HG02981 (cell line): ENCODE measurements at regions not wholly inside any gene's neighbourhood (a gene's known extent, or its start where the extent isn't known, plus 50 kb on each side); places are given as distances from the start of the nearest gene placed in this dataset.

ENCODE experiments used
- ATAC-seq: cut with Tn5 transposase; IDR thresholded peaks from one replicate; pipeline ENCODE4 v1.9.1; 2021; ENCODE audit warnings: mild to moderate bottlenecking, moderate library complexity; ENCODE audit not compliant: unreplicated experiment

DNA sequence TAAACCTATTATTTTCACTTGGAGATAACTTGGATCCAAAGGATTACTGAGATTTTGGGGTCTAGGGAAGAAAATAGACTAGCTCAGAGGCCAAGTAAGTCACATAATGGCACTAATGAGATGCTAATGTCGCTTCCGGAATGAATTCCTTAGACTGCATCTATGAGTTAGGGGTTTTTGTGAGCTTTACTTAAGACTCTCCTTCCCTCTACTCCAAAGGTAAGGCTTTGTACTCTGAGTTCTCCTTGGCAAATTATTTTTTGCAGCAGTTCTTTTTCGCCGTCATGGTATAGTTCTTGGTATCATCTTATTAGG lies 143.9 kb upstream of the KLF14 start:
- ATAC-seq: no peak

DNA sequence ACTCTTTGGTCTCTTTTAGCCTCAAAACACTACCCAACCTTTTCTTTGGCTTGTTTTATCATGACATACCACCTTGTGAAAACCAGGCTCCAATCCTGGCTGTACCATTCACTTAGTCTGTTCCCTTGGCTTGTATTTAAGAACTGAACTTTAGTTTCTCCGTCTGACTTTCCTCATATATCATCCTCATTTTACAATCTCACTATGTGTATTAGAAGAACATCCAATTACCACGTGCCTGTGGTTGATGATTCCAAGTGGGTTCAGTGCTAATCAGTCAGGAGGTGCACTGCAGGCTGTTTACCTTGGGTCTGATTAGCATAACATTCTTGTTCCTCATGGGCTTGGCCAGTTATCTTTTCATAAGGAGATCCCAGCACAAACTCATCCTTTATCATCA lies 144.8 kb upstream of the KLF14 start:
- ATAC-seq: no peak

DNA sequence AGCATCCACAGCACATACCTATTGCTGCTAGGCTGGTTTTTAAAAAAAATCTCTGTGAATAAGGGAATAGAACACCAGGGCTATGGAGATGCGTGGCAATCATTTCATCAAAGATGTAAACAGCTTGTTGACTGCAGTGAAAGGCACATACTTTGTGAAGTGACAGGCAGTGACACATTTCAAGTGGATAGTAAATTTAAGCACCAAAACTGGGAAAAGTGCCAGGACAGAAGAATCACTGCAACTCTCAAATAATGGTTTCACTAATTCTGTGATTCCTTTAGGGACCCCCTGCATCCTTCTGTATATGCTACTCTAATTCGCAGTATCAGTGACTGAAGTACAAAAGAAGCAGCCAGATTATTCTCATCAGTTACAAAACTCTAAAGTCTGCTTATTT lies 145.2 kb upstream of the KLF14 start:
- no peak for ATAC-seq

GRCh38 chr7:130880668-130881067 lies 146.7 kb upstream of the KLF14 start:
- ATAC-seq: no peak

GRCh38 chr7:130881091-130881798 lies 147.2 kb upstream of the KLF14 start:
- no peak for ATAC-seq

- no peak for ATAC-seq
These were observed 147.8 kb upstream of the KLF14 start for GRCh38 chr7:130881799-130882141.

DNA sequence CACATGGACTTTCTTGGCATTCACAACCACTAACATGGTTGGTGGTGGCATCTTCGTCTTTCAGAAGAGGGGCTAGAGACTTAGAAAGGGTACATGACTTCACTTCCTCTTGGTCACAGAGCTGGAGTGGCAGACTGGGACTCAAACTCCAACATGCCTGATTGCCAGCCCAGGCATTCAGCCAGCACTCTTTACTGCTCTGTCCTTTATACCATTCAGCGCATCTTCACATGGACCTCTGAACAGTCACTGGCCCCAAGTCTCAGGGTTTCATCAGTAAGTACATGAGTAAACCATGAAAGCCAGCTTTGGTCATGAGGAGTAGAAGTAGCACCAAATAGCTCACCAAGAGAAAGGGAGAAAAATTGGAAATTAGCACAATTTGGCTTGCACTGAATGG lies 148.4 kb upstream of the KLF14 start:
- no peak for ATAC-seq

- no peak for ATAC-seq
These were observed 149.9 kb upstream of the KLF14 start for GRCh38 chr7:130883928-130884327.

DNA sequence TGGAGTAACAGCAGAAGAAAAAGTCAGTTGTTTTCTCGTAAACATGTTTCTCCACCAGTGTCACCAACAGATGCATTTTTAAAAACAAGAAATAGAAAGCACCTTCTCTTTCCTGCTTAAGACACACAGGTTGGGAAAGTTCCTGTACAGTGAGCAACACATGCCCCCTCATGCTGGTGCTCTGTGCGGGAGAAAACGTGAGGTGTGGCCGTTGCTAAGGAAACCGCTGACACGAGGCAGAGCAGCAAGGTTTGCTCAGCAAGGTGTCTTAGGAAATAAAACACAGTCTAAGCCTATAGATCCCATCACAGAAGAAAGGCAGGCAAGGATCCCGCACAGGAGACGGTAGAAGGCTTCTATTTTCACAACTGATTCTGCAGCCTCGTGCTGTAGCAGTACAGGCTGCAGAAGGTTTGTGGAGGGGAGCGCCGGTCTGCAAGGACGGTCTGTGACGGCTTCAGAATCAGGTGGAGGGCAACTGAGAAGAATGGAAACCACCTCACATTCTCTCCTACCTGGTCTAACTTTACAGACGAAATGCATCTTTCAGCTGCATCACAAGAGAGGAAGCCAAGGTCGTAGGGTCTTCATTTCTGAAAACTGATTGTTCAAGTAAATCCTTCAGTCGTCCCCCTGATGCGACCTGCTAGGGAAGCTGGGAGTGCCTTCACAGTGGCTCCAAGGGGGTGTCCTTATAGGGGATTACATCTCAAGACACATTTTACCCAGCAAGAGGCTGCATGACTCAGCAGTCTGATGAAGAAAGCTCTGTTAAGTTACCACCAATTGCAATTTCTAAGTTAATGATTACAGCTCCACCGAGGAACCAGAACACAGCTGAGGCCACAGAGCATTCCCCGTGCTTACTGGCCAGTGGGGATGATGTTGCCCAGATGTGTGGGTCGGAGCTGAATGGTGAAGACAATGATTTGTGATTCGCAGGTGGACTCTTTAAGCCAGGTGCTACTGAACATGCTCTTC lies 150.7 kb upstream of the KLF14 start:
- ATAC-seq: no peak

- ATAC-seq: no peak
These were observed 152.6 kb upstream of the KLF14 start for GRCh38 chr7:130886438-130887135.

DNA sequence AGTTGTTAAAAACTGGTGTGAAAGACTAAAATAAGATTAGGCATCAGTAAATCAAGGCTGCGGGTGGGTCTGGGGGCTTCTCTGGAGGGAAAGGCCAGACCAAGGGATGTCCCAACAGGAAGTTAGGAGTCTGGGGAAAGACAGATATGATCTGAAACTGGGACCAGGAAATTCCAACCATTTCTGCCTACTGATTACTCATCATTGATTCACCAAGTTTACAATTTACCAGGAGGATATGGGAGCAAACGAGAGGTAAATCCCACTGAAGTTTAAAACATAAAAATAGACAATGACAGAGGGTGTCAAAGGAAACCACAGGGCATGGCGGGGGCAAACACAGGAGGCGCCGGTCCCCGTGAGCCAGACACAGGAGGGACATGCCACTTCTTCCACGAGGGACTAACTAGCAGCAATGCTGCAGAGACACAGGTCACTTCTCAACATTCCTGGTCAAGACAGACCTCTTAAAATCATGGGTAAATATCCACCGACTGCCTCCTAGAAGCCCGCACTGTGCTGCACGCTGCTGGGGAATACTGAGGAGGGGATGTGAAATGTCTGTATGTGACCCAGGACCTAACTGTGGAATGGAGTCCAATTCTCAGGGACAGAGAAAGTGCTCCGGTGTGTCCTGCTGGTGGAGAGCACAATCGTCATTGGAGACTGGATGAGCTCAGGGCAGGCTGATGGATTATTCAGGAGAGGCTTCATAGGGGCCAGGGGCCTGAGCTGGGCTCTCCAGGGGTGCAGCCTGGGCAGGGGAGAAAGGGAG lies 153.4 kb upstream of the KLF14 start:
- no peak for ATAC-seq

DNA sequence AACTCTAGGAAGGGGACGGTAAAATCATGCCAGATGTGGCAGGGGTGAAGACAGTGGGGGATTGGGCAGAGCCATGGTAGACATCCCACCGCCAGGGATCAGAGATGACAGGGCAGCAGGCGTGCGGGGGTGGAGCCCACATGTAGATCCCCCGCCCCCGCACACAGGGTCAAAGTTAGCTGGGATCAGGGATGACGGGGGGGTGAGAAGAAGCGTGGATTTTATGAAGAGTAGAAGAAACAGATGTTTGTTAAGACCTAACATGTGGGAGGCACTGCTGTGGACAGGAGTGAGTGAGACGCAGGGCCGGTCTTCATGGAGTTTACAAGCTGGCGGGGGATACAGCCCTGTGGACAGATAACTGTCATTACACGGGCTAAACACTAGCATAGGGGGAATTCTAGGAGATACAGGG lies 154.0 kb upstream of the KLF14 start:
- ATAC-seq: no peak

DNA sequence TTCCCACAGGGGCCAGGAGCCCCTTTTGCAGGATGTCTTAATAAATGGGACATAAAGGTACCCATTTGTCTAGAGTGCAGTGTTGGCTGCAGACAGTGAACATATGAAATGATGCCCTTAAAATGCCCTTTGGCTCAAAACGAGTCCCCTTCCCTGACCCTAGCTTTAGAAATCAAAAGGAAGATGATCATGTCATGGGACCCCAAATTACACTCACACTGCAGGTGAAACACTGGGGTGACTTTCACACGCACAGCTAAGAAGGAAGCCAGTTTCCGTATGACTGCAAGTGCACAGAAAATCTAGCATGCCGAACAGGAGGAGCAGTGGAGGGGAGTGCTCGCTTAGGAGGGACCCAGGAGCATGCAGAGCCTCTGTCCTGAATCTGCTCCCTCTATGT lies 154.5 kb upstream of the KLF14 start:
- ATAC-seq: no peak

DNA sequence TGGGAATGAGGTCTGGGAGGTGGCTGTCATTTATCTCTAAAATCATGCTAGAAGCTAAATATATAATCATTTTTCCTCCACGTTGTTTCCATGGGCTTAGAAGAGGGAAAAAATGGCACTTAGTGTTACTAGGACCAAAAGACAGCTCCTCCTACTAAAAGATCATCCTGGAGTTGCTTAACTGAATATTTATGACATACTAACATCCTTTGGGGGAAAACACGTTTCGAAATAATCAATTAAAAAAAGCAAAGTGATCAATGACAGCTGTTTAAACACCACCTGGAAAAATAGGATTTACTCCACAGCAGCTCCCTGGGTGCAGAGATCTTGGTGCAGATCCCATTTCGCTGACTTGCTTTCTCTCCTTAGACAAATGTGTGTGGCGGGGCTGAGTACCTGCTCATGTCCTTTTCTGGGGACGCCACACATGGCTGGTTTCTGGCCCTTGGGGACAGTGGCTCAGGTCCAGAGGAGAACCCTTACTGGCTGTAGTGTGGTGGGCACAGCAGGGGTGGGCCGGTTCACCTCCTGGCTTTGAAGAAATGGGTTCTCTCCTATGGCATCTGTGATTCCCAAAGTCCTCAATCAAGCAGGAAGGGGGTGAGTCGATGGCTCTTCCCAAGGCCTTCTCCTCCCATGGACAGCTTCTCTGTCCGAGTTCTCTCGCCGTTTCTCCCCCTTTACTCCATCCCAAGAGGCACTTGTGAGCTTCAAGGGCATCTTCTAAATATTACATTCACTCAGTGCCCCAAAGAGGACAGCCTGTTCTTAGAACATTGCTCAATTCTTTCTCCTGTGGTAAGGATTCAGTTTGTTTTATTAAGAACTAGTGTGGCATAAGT lies 156.4 kb upstream of the KLF14 start:
- no peak for ATAC-seq

- ATAC-seq: no peak
These were observed 157.5 kb upstream of the KLF14 start for GRCh38 chr7:130891254-130892094.

- ATAC-seq: no peak
These were observed 159.5 kb upstream of the KLF14 start for GRCh38 chr7:130893441-130893894.

- ATAC-seq: no peak
These were observed 160.3 kb upstream of the KLF14 start for GRCh38 chr7:130894146-130894908.
